SK-N-DZ (cell line): ENCODE measurements at regions not wholly inside any gene's neighbourhood (a gene's known extent, or its start where the extent isn't known, plus 50 kb on each side); places are given as distances from the start of the nearest gene placed in this dataset.

ENCODE experiments used
- DNase-seq: peaks from one replicate; pipeline ENCODE4 v3.0.0-alpha.2; 2015; ENCODE audit warnings: low spot score

GRCh38 chr14:55936691-55937090, 181.5 kb upstream of the PELI2 start:
- no peak for DNase-seq

- no peak for DNase-seq
These were observed 179.9 kb upstream of the PELI2 start for GRCh38 chr14:55938249-55938791.

- DNase-seq, result no peak
These were observed 176.0 kb upstream of the PELI2 start for GRCh38 chr14:55942076-55942654.

- no peak for DNase-seq
These were observed 175.4 kb upstream of the PELI2 start for GRCh38 chr14:55942826-55943225.

- DNase-seq, result no peak
These were observed 173.5 kb upstream of the PELI2 start for GRCh38 chr14:55944757-55945156.

- no peak for DNase-seq
These were observed 172.0 kb upstream of the PELI2 start for GRCh38 chr14:55946231-55946630.

- DNase-seq, result no peak
These were observed 169.8 kb upstream of the PELI2 start for GRCh38 chr14:55948399-55948798.

GRCh38 chr14:55949708-55950107, 168.5 kb upstream of the PELI2 start:
- no peak for DNase-seq

- no peak for DNase-seq
These were observed 168.1 kb upstream of the PELI2 start for GRCh38 chr14:55950135-55950534.

GRCh38 chr14:55951341-55952206, 166.6 kb upstream of the PELI2 start:
- no peak for DNase-seq

GRCh38 chr14:55954108-55954507, 164.1 kb upstream of the PELI2 start:
- no peak for DNase-seq

GRCh38 chr14:55955175-55955574, 163.0 kb upstream of the PELI2 start:
- DNase-seq, result no peak

- DNase-seq, result peak; percentile 47
These were observed 160.3 kb upstream of the PELI2 start for GRCh38 chr14:55957950-55958349.

- DNase-seq, result peak; percentile 94
These were observed 154.9 kb upstream of the PELI2 start for GRCh38 chr14:55963295-55963694.

- peak; percentile 67 for DNase-seq
These were observed 154.1 kb upstream of the PELI2 start for GRCh38 chr14:55964091-55964490.

GRCh38 chr14:55964821-55965220, 153.4 kb upstream of the PELI2 start:
- no peak for DNase-seq

GRCh38 chr14:55965851-55966250, 152.4 kb upstream of the PELI2 start:
- no peak for DNase-seq

- DNase-seq, result no peak
These were observed 149.5 kb upstream of the PELI2 start for GRCh38 chr14:55968741-55969140.

GRCh38 chr14:55973285-55973800, 144.9 kb upstream of the PELI2 start:
- DNase-seq, result no peak

GRCh38 chr14:55973911-55974630, 144.1 kb upstream of the PELI2 start:
- no peak for DNase-seq

GRCh38 chr14:55975281-55975910, 142.8 kb upstream of the PELI2 start:
- no peak for DNase-seq

GRCh38 chr14:55976219-55976618, 142.0 kb upstream of the PELI2 start:
- DNase-seq, result no peak
